Renal cortical epithelial cell (primary cell): ENCODE measurements at regions not wholly inside any gene's neighbourhood (a gene's known extent, or its start where the extent isn't known, plus 50 kb on each side); places are given as distances from the start of the nearest gene placed in this dataset.
A peak's percentile ranks its signal among the peaks of the same experiment; 100 is the strongest.

Source experiments
- DNase-seq: peaks from one replicate; pipeline ENCODE4 v3.0.0-alpha.2; 2011; ENCODE audit warnings: low read depth

DNA sequence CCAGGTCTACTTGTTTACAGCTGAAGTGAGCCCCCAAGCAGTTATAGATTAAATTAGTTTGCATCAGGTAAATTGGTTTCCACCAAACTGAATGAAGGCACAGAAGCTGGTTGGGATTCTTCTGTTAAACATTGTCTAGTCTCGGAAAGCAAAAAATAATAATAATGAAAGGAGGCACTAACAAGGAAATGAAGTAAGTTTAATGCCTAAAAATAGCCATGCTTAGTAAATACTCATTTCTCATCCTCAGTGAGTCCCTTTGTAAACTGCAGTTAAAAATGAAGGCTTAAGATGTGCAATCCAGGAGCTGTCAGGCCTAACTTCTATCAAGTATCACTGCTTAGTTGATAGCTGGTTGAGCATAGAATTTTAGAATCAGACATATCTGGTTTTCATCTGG is 113.5 kb downstream of the BTG1 start:
- no peak for DNase-seq

DNA sequence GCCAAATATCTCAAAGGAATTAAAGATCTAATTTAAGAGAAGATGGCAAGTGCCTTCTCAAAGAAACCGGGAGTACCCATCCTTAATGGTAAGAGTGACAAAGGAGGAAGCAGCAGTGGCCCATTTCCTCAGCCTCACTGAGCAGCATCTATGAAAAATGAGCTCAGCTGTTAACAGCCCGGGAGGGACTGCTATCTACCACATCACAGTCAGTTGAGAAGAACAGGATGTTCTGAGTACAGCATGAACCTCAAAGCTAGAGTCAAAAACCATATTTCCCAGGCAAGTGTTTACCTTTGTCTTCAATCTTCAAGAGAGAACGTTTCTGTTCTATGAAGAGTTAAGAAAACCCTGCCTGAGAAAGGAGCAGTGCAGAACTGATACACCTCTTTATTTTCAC is 115.0 kb downstream of the BTG1 start:
- no peak for DNase-seq

DNA sequence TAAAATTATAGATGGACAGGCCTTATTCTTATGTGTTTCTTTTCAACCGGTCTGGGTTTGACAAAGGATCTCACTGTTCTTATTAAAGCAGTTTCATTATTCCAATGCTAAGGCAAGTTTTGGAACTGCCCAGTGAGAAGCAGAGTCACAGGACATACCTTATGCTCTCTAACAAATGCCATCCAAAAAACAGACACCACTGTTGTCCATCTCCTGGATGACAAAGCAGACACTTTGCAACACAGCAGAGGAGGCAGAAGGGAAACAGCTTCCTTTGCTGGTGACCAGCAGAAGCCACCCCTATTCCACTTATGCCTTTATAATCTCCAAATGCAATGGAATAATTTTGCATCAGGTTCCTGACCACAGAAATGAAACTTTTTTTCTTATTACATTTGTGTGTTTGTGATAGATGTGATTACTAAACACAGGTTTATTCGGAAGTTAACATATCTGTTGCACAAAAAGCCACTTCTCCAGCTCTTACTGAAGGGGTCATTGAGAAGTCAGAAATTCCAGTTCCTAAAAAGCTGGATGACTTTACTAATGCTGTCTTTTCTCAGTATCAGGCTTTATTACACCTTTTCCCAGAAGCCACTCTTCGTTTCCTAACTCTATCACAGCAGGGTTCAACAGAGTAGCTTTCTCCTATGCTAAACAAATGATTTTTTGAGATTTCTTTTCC is 115.6 kb downstream of the BTG1 start:
- DNase-seq: no peak

DNA sequence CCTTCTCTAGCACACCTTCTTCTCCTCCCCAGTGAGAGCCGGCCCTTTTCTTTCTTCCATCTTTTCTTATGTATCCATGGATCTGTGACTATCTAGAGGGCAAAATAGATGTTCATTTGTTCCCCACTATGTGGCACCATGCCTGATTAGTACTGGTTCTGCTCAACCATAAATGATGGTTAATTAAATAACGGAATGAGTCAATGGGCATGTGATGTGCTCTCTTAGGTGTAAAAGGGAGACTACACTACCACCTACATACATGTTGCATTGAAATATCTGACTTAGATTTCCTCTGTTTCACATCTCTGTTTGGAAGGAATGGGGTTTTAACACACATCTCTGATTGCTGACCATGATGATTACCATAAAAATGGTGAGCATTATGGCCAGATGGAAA is 116.5 kb downstream of the BTG1 start:
- DNase-seq: peak; percentile 14

DNA sequence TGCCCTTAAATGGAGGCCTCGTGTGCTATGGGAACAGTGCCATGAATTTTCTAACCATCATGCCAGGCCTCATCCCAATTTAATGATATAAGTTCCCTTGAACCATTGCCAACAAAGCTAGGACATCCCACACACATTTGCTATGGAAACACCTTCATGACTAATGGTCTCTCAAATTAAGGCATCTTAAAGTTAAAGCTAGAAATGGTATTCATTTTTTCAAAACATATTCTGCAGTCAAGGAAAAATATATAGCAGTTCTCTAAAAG is 117.3 kb downstream of the BTG1 start:
- DNase-seq: peak; percentile 40

DNA sequence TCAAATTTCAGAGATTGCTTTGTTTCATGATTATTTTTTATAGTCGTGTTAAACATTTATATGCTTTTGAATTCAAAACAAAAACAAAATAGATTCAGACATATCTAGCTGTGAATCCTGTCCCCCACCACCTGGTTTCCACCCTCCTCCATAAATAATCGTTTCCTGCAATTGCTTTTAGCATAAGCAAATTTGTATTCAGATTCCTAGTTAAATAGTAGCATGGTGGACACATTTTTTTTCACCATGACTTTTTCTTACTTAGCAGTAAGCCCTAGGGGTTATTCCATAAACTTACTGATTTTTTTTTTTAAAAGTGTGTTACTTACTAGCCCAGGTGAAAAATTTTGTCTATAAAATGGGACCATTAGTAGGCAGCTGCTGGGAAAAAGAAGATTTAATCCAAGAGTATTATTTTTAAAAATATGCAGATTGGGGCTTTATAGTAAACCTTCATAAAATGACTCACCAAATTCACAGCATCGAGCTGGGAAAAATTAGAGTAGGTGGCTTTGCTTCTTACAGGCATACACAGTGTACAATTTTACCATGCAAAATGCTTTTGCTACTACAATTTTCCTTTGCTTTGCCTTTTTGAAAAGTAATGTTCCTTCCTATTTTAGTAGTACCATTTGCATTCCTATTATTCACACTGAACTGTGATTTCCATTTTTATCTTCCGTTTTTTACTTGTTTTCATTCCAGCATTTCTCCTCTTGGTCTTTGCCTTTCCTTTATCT is 117.8 kb downstream of the BTG1 start:
- peak; percentile 44 for DNase-seq

DNA sequence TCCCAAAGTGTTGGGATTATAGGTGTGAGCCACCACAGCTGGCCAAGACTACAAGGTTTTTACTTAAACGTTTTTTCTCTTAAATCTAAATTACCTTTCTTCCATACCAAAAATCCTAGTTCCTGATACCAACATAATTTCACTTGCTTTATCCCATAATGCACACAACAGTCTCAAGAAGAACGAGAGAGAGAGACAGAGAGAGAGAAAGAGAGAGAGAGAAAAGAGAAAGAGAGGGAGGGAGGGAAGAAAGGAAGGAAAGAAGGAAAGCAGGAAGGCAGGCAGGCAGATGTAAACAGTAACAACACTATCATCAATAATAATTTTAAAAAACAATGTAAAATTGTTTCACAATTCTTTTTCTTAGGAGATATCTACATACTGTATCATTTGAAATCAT is 118.4 kb downstream of the BTG1 start:
- DNase-seq: no peak

DNA sequence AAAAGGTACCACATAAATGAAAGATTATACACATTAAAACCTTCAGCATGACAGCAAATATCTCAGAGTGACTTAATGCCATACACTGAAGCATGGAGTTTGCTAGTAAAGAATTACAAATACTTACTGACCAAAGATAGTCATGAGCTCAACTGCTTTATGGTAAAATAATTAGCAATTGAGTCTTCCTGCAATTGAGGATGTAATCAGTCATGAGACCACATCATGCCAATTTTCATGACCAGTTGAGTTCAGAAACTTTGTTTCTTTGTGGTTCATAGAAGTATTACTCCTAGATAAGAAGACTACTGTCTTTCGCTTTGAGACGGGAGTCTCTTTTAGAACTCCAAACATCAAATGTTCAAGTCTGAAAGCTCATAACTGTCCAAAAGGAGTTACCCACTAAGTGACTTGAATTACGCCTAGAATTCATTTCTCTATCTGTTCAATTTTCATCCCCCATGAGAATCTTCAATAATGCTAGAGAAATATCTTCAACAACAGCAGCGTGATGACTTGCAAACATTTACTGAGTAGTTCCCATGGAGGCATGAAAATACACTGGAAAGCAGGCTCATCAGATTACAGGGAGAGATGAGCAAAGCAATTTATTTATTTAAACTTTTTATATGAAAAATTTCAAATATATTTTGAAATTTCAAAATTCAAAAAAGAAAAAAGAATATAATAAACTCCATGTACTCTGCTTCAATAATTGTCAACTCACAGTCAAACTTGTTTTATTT is 120.0 kb downstream of the BTG1 start:
- no peak for DNase-seq

DNA sequence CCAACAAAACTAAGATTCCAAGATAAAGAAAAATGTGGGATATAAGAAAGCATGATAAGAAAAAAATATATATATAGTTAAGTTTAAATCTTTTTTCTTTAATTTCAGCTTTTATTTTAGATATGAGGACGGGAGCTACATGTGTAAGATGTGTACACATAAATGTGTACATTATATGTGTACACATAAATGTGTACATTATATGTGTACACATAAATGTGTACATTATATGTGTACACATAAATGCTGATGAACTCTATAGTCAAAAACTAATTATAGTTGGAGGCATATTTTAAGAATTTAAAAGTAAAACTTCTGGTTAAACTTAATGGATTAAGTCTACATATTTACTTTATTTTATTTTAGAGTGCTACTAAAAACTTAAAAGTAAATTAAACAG is 123.6 kb downstream of the BTG1 start:
- no peak for DNase-seq

DNA sequence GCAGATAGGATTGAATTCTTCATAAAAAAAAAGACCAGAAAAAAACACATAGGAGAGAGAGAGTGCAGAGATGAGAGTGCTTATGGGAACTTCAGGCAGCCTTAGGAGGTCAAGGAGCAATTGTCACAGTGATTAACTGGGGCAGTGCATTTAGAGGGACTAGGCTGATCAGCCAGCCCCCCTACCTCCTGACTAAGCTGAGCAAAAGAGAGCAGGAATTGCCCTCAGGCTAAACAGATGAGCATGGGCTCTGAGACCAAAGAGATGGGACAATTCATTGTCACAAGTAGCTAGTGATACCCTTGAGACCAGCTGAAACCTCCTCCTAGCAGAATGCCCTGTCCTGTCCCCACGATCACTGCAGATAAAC is 124.0 kb downstream of the BTG1 start:
- DNase-seq: no peak

DNA sequence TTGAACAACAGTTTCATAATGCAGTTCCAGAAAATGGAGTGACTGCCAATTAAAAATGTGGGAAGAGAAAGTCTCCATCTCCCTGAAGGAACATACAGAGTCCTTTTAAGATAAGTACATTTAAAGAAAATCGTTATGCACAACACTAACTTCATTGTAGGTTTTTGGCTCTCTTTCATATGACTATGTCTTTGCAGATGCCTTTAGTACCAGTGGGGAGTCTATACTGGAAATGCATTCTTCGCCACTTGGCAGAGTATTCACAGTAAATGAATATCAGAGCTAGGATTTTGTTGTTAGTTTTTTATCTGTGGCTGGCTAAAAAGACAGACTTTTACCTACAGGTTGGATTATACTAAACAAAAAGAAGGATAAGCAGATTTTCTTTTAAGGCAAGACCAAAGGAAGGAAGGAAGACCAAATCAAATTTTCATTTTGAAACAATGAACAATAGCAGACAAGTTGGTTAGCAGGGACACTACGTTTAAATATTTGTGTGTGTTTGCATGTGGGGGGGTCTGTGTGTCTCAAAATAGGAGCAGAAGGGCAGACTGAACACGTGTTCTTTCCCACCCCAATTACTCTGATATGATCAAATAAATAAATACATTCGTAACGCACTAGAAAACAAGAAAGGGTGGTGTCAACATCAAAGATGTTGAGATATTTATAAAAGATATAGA is 124.5 kb downstream of the BTG1 start:
- no peak for DNase-seq

DNA sequence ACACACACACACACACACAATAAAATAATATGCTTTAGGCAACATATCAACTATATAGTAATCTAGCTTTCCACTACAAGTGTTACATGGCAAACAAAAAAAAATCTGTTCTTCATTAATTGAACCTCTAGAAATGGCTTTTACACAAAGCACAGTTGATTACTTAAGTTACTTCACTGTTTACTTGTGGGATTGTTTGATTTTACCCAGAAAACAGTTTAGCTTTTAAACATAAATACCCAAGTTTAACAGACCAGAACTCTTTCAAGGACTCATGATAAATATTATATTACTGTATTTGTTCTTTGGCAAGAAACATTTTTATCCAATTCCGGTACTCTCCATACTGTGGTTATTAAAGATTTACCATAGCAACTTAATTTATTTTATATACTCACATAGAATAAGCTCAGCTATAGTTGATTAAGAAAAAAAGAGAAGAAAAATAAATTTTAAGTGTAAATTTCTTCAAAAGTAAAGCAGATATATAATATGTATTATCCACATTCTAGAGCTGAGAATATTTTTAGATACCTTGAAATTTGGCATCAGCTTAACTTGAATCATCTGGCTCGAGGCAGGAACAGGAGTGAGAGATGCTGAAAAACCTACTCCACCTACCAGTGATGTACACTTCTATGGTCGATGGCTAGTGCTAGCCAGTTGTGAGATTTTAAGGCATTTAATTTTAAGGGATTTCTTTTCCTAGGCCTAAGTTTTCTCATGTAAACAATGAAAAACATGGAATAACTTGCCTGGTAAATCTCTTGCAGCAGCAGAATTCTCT is 126.0 kb downstream of the BTG1 start:
- no peak for DNase-seq

DNA sequence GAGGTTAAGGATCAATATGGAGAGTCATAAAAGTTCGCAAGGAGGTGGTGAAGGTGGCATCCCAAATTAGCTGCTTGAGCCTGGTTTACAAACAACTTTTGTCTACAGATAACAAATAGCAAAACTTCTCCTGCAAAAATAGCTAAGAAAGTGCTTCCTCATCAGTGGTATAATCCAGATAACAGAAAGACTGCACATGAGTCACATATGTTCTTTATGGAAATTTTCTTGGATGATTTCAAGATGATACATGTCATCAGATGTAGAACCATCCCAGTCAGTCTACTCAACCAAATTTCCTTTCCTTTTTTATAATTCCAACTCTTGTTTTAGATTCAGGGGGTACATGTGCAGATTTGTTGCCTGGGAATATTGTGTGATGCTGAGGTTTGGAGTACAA is 133.0 kb downstream of the BTG1 start:
- no peak for DNase-seq

DNA sequence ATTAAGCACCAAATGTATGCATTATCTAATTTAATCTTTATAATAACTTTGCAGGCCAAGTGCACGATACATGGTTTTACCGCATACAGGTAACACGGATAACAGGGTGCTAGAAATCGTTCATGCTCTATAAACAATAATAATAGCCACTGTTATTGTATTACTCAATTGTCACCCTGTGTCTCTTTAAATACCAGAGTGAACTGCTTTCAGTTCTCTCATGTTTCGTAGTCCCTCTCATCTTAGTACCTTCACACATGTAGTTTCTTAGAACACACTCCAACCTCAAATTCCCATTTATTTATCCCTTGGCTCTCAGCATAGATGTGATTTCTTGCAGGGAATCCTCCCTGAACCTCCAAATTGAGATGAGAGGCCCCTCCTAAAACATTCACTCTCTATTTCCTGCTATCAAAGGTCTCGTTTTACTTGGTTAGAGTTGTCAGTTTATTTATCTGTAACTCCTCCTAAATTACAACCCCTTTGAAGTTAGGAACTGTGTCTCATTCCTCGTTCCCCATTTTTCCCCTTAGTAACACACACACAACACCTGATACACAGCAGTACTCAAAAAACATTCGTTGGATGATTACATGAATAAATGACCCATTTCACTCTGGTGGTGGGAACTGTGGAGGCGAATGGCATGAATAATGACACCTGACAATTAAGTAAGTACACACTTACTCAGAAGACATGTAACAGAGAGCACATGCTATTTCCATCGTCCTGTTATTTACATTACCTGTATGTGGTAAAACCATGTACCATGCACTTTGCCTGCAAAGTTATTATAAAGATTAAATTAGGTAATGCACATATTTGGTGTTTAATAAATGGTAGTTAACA is 134.6 kb downstream of the BTG1 start:
- peak; percentile 40 for DNase-seq

DNA sequence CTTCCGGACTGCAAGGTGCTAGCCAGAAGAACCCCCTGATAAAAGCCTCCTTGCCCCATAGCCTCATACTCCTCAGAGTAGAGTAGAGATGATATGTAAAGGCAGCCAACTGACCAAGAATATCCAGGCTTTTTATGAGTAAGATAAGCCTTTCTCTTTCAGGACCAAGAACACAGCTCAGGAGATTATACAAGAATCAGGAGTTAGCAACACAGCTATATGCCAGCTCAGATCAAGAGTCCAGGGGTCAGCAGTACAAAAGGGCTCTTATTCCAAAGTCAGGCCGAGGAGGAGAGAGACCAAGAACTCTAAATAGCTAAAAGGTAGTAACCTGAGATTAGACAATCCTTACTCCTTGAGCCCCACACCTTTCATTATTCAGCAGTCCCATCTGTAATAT is 135.3 kb downstream of the BTG1 start:
- DNase-seq: no peak

DNA sequence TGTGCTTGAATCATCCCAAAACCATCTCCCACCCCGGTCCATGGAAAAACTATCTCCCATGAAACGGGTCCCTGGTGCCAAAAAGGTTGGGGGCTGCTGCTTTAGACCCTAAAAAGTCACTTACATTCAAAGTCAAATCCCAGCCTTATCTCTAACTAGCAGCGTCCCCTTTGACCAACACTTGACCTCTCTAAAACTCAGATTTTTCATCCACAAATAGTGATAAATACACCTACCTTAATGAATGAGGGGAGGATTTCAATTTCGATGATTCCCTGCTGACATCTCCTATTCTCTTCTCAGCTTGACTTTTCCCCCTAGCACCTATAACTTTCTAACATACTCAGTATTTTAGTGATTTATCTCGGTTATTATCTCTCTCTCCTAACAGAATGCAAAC is 137.3 kb downstream of the BTG1 start:
- DNase-seq: no peak

DNA sequence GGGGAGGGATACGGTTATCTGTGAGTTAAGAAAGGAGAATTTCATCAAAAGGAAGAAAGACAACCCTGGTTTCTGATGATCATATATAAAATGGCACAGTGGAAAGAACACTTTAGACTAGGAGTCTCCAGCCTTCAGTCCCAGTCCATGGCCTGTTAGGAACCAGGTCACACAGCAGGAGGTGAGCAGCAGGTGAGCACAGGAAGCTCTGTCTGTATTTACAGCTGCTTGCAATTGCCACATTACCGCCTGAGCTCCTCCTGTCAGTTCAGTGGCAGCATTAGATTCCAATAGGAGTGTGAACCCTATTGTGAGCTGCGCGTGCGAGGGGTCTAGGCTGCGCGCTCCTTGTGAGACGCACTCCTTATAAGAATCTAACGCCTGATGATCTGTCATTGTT is 137.9 kb downstream of the BTG1 start:
- DNase-seq: no peak

DNA sequence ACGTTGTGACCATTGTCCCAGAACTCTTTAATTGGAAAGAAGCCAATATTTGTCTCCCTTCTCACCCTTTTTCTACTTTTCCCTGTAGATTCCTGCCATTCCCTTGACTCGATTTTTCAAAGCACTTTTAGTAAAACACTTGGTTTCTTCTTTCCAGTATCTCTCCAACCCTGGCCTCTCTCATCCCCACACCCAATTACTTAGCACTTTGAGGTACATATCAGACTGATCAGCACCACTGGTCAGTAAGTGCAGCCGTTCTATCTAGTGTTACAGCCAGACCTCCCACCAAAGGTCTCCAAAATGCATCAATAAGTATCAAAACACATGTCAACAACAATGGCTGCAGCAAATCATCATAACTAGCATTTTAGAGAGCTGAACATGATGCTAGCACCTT is 141.9 kb downstream of the BTG1 start:
- no peak for DNase-seq

DNA sequence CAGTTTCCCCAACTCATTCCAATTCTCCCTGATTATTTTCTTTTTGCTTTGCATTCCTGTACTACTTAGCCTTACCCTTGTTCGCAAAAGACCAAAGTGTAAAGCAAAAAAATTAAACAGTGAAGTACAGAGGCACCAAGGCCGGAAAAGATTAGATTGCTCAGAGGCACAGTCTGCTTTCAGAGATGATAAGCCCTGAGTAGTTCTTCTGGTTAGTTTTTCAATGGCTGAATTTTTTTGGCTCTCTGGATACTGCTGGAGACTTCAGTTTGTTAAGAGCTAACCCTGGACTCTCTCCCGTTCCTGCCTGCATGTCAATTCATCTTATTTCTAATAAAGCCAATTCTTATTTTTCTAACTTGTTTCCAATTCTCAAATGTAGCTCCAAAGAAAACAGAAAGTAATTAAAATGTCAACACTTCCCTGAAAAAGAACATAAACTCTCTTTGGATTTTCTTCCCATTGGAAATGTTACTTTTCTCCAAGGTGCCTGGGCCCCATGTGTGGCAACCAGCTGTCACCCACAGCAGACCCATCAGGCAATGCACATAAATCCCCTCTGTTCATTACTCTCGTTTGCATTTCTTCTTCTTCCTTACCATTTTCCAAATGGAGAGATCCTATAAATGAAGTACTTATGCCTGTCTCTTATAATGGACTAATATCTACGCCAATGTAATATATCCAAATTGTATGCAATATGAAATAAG is 142.8 kb downstream of the BTG1 start:
- DNase-seq: no peak

DNA sequence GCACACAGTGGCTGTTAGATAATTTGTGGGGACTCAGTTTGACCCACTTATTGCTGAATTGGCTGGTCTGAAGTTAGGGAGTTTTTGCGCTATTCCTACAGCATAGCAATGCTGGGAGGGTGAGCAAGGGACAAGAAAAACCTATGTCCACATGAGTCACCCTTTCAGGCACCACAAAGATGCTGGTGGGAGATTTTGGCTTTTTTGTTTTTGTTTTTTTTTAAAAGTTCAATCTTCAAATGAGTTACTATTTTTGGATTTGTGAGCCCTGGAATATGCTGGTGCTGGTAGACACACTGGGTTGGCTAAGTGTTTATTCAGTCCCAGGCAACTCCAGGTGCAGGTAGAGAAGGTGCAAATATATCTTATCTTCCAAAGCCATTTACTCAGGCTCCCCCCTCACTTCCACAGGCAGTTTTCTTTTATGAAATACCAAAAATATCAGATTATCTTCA is 143.4 kb downstream of the BTG1 start:
- DNase-seq: no peak
